HCT116 (cell line): ENCODE measurements at regions not wholly inside any gene's neighbourhood (a gene's known extent, or its start where the extent isn't known, plus 50 kb on each side); places are given as distances from the start of the nearest gene placed in this dataset.

Experiments
- ATAC-seq: fragments of 200-7000 bp; cut with Tn5 transposase; 2 replicates; pipeline ENCODE4 v1.9.1; 2020; ENCODE audit warnings: mild to moderate bottlenecking, moderate library complexity
- BruUV-seq: library from RNA; stranded (reverse); fragments of 400-500 nt; replicated peaks from 2 replicates; lab custom pipeline; 2021; lab: Mats Ljungman, UMichigan
- CTCF ChIA-PET: fragments of 300-600 bp; sonication (Branson Sonifier 250); formaldehyde crosslinking; loops from one replicate; lab custom pipeline; 2021; ENCODE audit warnings: antibody characterized with exemption; lab: Charles Lee
- POLR2A ChIA-PET: fragments of 300-600, 350-600 bp; sonication (Branson Sonifier 250); formaldehyde crosslinking; loops from one replicate; lab custom pipeline; 2021; ENCODE audit warnings: antibody characterized with exemption; lab: Charles Lee
- RAD21 ChIA-PET, 2 experiments: fragments of 300-600 bp; sonication (Branson Sonifier 250); formaldehyde crosslinking; loops; one replicate each; lab custom pipeline; 2023; ENCODE audit warnings: low total read pairs in 2 of 2; ENCODE audit not compliant: uncharacterized antibody in 2 of 2, unreplicated experiment in 2 of 2, low non-redundant PET in 1 of 2; lab: Charles Lee
- DNase-seq: peaks from one replicate; pipeline ENCODE4 v3.0.0-alpha.2; 2010; ENCODE audit warnings: low read depth, low spot score
- H2AFZ ChIP-seq: fragments of 200-600 bp; shearing (Covaris generic), sonication (generic); 2 replicates; pipeline ENCODE4 v1.6.1; 2017; ENCODE audit warnings: low read depth, mixed run types, mixed read lengths, antibody characterized with exemption, low read length; ENCODE audit not compliant: poor library complexity, severe bottlenecking
- H3K27ac ChIP-seq: 2 replicates; pipeline ENCODE4 v1.5.1; 2012; ENCODE audit warnings: low read depth, low read length
- H3K27me3 ChIP-seq: fragments of 200-600 bp; sonication (generic); 2 replicates; pipeline ENCODE4 v1.6.1; 2016; ENCODE audit warnings: mixed run types, low read length, mixed read lengths; ENCODE audit not compliant: insufficient read depth
- H3K36me3 ChIP-seq, 2 experiments: fragments of 200-500 bp in 1 of 2; fragments of 200-600 bp in 1 of 2; sonication (Bioruptor generic) in 1 of 2; sonication (generic) in 1 of 2; 2 replicates each; pipeline versions ENCODE4 v1.5.1 to v1.6.1; 2014 to 2016; ENCODE audit warnings: low read length in 2 of 2, inconsistent platforms in 1 of 2, mixed read lengths in 1 of 2, mixed run types in 1 of 2; ENCODE audit not compliant: insufficient read depth in 2 of 2, control insufficient read depth in 1 of 2
- H3K4me1 ChIP-seq, 2 experiments: fragments of 200-600 bp in 1 of 2; sonication (generic) in 1 of 2; 2 replicates each; pipeline versions ENCODE4 v1.5.1 to v1.6.1; 2012 to 2017; ENCODE audit warnings: low read length in 2 of 2, inconsistent platforms in 1 of 2, mild to moderate bottlenecking in 1 of 2, mixed read lengths in 1 of 2, mixed run types in 1 of 2, moderate library complexity in 1 of 2; ENCODE audit not compliant: insufficient read depth in 2 of 2, control insufficient read depth in 1 of 2
- H3K4me2 ChIP-seq: fragments of 200-600 bp; sonication (generic); 2 replicates; pipeline ENCODE4 v1.6.1; 2017; ENCODE audit warnings: mixed run types, low read length, mixed read lengths
- H3K4me3 ChIP-seq, 2 experiments: fragments of 200-600 bp in 1 of 2; sonication (generic) in 1 of 2; replicated peaks in 1 of 2; 2 replicates each; pipeline ENCODE4 v1.5.1; 2011 to 2016; ENCODE audit warnings: low read length in 2 of 2, control low read depth in 1 of 2, low read depth in 1 of 2, mild to moderate bottlenecking in 1 of 2, mixed read lengths in 1 of 2, mixed run types in 1 of 2
- H3K79me2 ChIP-seq: fragments of 200-600 bp; sonication (generic); 2 replicates; pipeline ENCODE4 v1.6.1; 2017; ENCODE audit warnings: mild to moderate bottlenecking, mixed run types, low read length, moderate library complexity, mixed read lengths; ENCODE audit not compliant: insufficient read depth
- H3K9ac ChIP-seq: fragments of 200-600 bp; sonication (generic); 2 replicates; pipeline ENCODE4 v1.6.1; 2016; ENCODE audit warnings: low read length, mixed read lengths
- H3K9me2 ChIP-seq: fragments of 200-600 bp; sonication (generic), shearing (Covaris generic); 2 replicates; pipeline ENCODE4 v1.6.1; 2017; ENCODE audit warnings: mixed run types, mild to moderate bottlenecking, moderate library complexity; ENCODE audit not compliant: insufficient read depth
- H3K9me3 ChIP-seq, 2 experiments: fragments of 200-500 bp in 1 of 2; fragments of 200-600 bp in 1 of 2; sonication (Bioruptor generic) in 1 of 2; sonication (generic) in 1 of 2; 2 replicates each; pipeline ENCODE4 v1.6.1; 2014 to 2017; ENCODE audit warnings: low read length in 2 of 2, mixed read lengths in 2 of 2, inconsistent platforms in 1 of 2, low read depth in 1 of 2, mild to moderate bottlenecking in 1 of 2, mixed run types in 1 of 2, moderate library complexity in 1 of 2; ENCODE audit not compliant: control insufficient read depth in 1 of 2, insufficient read depth in 1 of 2
- H4K20me1 ChIP-seq: fragments of 200-600 bp; sonication (generic), shearing (Covaris generic); 2 replicates; pipeline ENCODE4 v1.6.1; 2017; ENCODE audit warnings: mixed run types, mild to moderate bottlenecking, moderate library complexity; ENCODE audit not compliant: insufficient read depth
- ATF3 ChIP-seq: IDR thresholded peaks from 2 replicates; pipeline ENCODE4 v1.6.1; 2012
- CBX3 ChIP-seq: IDR thresholded peaks from 2 replicates; pipeline ENCODE4 v1.6.1; 2012; ENCODE audit warnings: low read depth
- CEBPB ChIP-seq: IDR thresholded peaks from 2 replicates; pipeline ENCODE4 v1.6.1; 2012; ENCODE audit warnings: low read depth
- CTCF ChIP-seq, 3 experiments: fragments of 200-600 bp in 1 of 3; sonication (generic) in 1 of 3; IDR thresholded peaks in 2 of 3; conservative IDR thresholded peaks in 1 of 3; 2 replicates each; pipeline ENCODE4 v1.5.1; 2012 to 2017; ENCODE audit warnings: low read depth in 2 of 3, low read length in 2 of 3, antibody characterized with exemption in 1 of 3, borderline replicate concordance in 1 of 3, control low read depth in 1 of 3, mild to moderate bottlenecking in 1 of 3, mixed read lengths in 1 of 3, mixed run types in 1 of 3, moderate library complexity in 1 of 3; ENCODE audit not compliant: insufficient read depth in 1 of 3
- EGR1 ChIP-seq: IDR thresholded peaks from 2 replicates; pipeline ENCODE4 v1.6.1; 2012; ENCODE audit warnings: low read depth
- EZH2 ChIP-seq: fragments of 200-600 bp; sonication (generic); IDR thresholded peaks from 2 replicates; pipeline ENCODE4 v1.6.1; 2017; ENCODE audit warnings: antibody characterized with exemption, mixed run types
- FOSL1 ChIP-seq: IDR thresholded peaks from 2 replicates; pipeline ENCODE4 v1.6.1; 2012; ENCODE audit warnings: low read depth
- JUND ChIP-seq: IDR thresholded peaks from 2 replicates; pipeline ENCODE4 v1.6.1; 2012
- MAX ChIP-seq: IDR thresholded peaks from 2 replicates; pipeline ENCODE4 v1.6.1; 2012
- POLR2A ChIP-seq: IDR thresholded peaks from 2 replicates; pipeline ENCODE4 v1.7.0; 2011; ENCODE audit warnings: borderline replicate concordance; ENCODE audit not compliant: insufficient read depth, insufficient read length; ENCODE audit errors: extremely low read depth
- POLR2AphosphoS5 ChIP-seq: IDR thresholded peaks from 2 replicates; pipeline ENCODE4 v1.6.1; 2011; ENCODE audit warnings: mild to moderate bottlenecking, low read depth, low read length, moderate library complexity
- REST ChIP-seq: IDR thresholded peaks from 2 replicates; pipeline ENCODE4 v1.6.1; 2012; ENCODE audit warnings: low read depth
- SIN3A ChIP-seq: IDR thresholded peaks from 2 replicates; pipeline ENCODE4 v1.6.1; 2012; ENCODE audit warnings: low read depth
- SP1 ChIP-seq: IDR thresholded peaks from 2 replicates; pipeline ENCODE4 v1.6.1; 2012; ENCODE audit warnings: low read depth
- TCF7L2 ChIP-seq: IDR thresholded peaks from 2 replicates; pipeline ENCODE4 v1.7.0; 2011; ENCODE audit warnings: borderline replicate concordance, inconsistent platforms; ENCODE audit not compliant: insufficient read depth, insufficient read length; ENCODE audit errors: extremely low read depth
- YY1 ChIP-seq: IDR thresholded peaks from 2 replicates; pipeline ENCODE4 v1.6.1; 2011; ENCODE audit warnings: low read length, low read depth, moderate library complexity, mild to moderate bottlenecking; ENCODE audit not compliant: insufficient replicate concordance; ENCODE audit errors: extremely low read depth
- ZBTB33 ChIP-seq: IDR thresholded peaks from 2 replicates; pipeline ENCODE4 v1.6.1; 2011; ENCODE audit warnings: mild to moderate bottlenecking, low read length, moderate library complexity; ENCODE audit not compliant: insufficient replicate concordance; ENCODE audit errors: extremely low read depth
- ZFX ChIP-seq: fragments of 450-650 bp; IDR thresholded peaks from 2 replicates; pipeline ENCODE4 v1.6.1; 2017
- ZNF274 ChIP-seq: fragments of 200-500 bp; sonication (Bioruptor generic); IDR thresholded peaks from 2 replicates; pipeline ENCODE4 v1.6.1; 2014; ENCODE audit warnings: mild to moderate bottlenecking, low read depth, low read length, inconsistent platforms
- intact Hi-C: fragments of 100-400 bp; cut with micrococcal nuclease; formaldehyde crosslinking; loops from 2 replicates; pipeline ENCODE4 v1.10.0; 2022

GRCh38 chr20:58592076-58592695 is 58.9 kb upstream of the STX16 start:
- Histone ChIP-seq H3K4me1 (no peaks in the 10 kb centered on the region), H4K20me1 (no peaks in the 10 kb centered on the region), H3K27ac (no peak overlapping the region), H3K79me2 (no peaks in the 10 kb centered on the region), H3K4me2 (no peak overlapping the region), H3K36me3 (no peaks in the 10 kb centered on the region), H3K4me3 (no peak overlapping the region), H3K9me3 (no peaks in the 10 kb centered on the region), H3K9ac (no peak overlapping the region), H3K9me2 (no peaks in the 10 kb centered on the region), H2AFZ (no peak overlapping the region), H3K27me3 (peaks cover 46% of the 10 kb centered on the region; the same call in 1 of the 2 replicates)
- POLR2A ChIA-PET, result no interaction called here
- intact Hi-C loops, result no loop called here
- CTCF ChIA-PET, result no interaction called here
- no peak for DNase-seq
- RAD21 ChIA-PET, result no interaction called here
- no TSS peak for BruUV-seq
- TF ChIP-seq POLR2AphosphoS5, result no peak
- TF ChIP-seq EGR1, result no peak
- TF ChIP-seq POLR2A, result no peak
- no peak for TF ChIP-seq ZNF274
- no peak for TF ChIP-seq REST
- TF ChIP-seq TCF7L2, result no peak
- no peak for TF ChIP-seq YY1
- TF ChIP-seq SIN3A, result no peak
- no peak for TF ChIP-seq EZH2
- no peak for TF ChIP-seq SP1
- TF ChIP-seq ZBTB33, result no peak
- no peak for TF ChIP-seq JUND
- no peak for TF ChIP-seq CBX3
- no peak for TF ChIP-seq ATF3
- TF ChIP-seq CTCF (IDR thresholded peaks at IDR 0.05 in 2 of 3, conservative IDR thresholded peaks at IDR 0.05 in 1 of 3; ENCODE audit: borderline replicate concordance in 1 of 3, insufficient read depth in 1 of 3, low read depth in 2 of 3, low read length in 2 of 3), result no peak
- TF ChIP-seq ZFX, result no peak
- no peak for TF ChIP-seq CEBPB
- TF ChIP-seq MAX, result no peak
- TF ChIP-seq FOSL1, result no peak
- ATAC-seq, result no peak
